Testis (tissue), 2 donors: ENCODE measurements at regions not wholly inside any gene's neighbourhood (a gene's known extent, or its start where the extent isn't known, plus 50 kb on each side); places are given as distances from the start of the nearest gene placed in this dataset.

Experiments
- DNase-seq: peaks from one replicate; pipeline ENCODE4 v3.0.0-alpha.2; 2019
- H3K27ac ChIP-seq, 2 donors: fragments of 200-600 bp; sonication (generic); one replicate each; pipeline ENCODE4 v1.5.1; 2019
- H3K27me3 ChIP-seq: fragments of 200-600 bp; sonication (generic); one replicate; pipeline ENCODE4 v1.5.1; 2019
- H3K36me3 ChIP-seq: fragments of 200-600 bp; sonication (generic); one replicate; pipeline ENCODE4 v1.5.1; 2017; ENCODE audit warnings: low read depth; ENCODE audit errors: missing control alignments
- H3K4me1 ChIP-seq: fragments of 200-600 bp; sonication (generic); one replicate; pipeline ENCODE4 v1.5.1; 2019
- H3K4me3 ChIP-seq, 2 donors: fragments of 200-600 bp; sonication (generic); one replicate each; pipeline ENCODE4 v1.5.1; 2017 to 2019
- H3K9me3 ChIP-seq: fragments of 200-600 bp; sonication (generic); one replicate; pipeline ENCODE4 v1.5.1; 2017
- POLR2A ChIP-seq: fragments of 450-650 bp; IDR thresholded peaks from one replicate; pipeline ENCODE4 v1.6.1; 2017; ENCODE audit warnings: antibody characterized with exemption, mild to moderate bottlenecking, moderate library complexity
- WGBS, 2 donors: methylation state at CpG; one replicate each; pipeline ENCODE4 v1.1.5; 2018; 5-methylcytosine and 5-hydroxymethylcytosine counted together
- intact Hi-C: fragments of 100-400 bp; cut with DNase I; formaldehyde crosslinking; loops from one replicate; pipeline ENCODE4 v1.15.1; 2023; ENCODE audit warnings: low total_unique reads
- TF ChIP-seq, protein P1 (sequence below), 3 experiments: fragments of 450-650 bp in 2 of 3; fragments of 200-600 bp in 1 of 3; sonication (generic) in 1 of 3; IDR thresholded peaks; one replicate each; pipeline ENCODE4 v1.5.1; 2016 to 2019; ENCODE audit warnings: antibody characterized with exemption in 3 of 3, mild to moderate bottlenecking in 2 of 3, moderate library complexity in 1 of 3

DNA sequence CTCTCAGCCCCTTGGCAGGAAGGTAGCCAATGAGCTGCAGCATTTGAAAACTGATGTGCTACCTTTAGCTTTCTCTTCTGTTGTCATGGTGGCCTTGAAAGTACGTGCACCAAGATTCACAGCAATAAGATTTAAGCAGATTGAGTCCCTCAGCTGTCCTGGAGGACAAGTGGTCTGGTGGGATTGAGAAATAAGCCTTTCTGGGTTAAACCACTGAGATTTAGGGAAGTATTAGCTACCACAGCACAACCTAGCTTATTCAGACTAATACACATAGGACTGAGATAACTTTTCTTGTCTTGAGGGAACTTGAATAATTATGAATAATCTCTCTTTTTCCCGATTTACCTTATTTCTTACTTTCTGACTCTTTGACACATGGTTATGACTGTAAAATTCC, 324.0 kb downstream of the PTEN start:
- intact Hi-C loops: no loop called here
- Histone ChIP-seq H3K27me3 (no peaks in the 10 kb centered on the region), H3K4me3 (no peak overlapping the region), H3K36me3 (no peaks in the 10 kb centered on the region), H3K4me1 (no peaks in the 10 kb centered on the region), H3K27ac (no peak overlapping the region), H3K9me3 (no peaks in the 10 kb centered on the region)
- WGBS, 2 donors: 63 to 67% methylated on average over 2 of the region's 2 CpGs
- DNase-seq: no peak
- TF ChIP-seq, protein P1, sequence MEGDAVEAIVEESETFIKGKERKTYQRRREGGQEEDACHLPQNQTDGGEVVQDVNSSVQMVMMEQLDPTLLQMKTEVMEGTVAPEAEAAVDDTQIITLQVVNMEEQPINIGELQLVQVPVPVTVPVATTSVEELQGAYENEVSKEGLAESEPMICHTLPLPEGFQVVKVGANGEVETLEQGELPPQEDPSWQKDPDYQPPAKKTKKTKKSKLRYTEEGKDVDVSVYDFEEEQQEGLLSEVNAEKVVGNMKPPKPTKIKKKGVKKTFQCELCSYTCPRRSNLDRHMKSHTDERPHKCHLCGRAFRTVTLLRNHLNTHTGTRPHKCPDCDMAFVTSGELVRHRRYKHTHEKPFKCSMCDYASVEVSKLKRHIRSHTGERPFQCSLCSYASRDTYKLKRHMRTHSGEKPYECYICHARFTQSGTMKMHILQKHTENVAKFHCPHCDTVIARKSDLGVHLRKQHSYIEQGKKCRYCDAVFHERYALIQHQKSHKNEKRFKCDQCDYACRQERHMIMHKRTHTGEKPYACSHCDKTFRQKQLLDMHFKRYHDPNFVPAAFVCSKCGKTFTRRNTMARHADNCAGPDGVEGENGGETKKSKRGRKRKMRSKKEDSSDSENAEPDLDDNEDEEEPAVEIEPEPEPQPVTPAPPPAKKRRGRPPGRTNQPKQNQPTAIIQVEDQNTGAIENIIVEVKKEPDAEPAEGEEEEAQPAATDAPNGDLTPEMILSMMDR (IDR thresholded peaks at IDR 0.05): no peak
- TF ChIP-seq POLR2A: no peak

DNA sequence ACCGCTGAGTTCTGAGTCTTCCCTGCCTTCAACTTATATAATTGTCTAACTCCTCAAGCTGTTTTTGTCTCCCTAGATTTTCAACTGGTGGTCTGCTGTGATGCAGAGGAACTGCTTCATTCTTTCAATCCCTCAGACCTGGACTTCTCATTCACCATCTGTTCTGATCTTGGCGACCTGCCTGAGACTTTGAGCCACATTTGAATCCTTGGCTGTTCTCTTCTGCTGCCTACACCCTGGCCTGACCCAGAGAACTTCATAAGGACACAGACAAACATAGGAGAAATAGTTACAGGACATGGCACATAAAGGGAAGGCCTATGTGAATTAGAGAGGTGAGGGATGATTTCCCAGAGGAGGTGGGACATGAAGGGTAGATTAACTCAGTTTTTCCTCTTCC, 326.7 kb downstream of the PTEN start:
- intact Hi-C loops: no loop called here
- Histone ChIP-seq H3K27ac (no peak overlapping the region), H3K4me1 (no peaks in the 10 kb centered on the region), H3K4me3 (no peak overlapping the region), H3K36me3 (no peaks in the 10 kb centered on the region), H3K9me3 (no peaks in the 10 kb centered on the region), H3K27me3 (no peaks in the 10 kb centered on the region)
- 87 to 90% methylated on average over 2 of the region's 2 CpGs for WGBS, 2 donors
- TF ChIP-seq, protein P1 (IDR thresholded peaks at IDR 0.05): no peak
- no peak for TF ChIP-seq POLR2A
- no peak for DNase-seq

DNA sequence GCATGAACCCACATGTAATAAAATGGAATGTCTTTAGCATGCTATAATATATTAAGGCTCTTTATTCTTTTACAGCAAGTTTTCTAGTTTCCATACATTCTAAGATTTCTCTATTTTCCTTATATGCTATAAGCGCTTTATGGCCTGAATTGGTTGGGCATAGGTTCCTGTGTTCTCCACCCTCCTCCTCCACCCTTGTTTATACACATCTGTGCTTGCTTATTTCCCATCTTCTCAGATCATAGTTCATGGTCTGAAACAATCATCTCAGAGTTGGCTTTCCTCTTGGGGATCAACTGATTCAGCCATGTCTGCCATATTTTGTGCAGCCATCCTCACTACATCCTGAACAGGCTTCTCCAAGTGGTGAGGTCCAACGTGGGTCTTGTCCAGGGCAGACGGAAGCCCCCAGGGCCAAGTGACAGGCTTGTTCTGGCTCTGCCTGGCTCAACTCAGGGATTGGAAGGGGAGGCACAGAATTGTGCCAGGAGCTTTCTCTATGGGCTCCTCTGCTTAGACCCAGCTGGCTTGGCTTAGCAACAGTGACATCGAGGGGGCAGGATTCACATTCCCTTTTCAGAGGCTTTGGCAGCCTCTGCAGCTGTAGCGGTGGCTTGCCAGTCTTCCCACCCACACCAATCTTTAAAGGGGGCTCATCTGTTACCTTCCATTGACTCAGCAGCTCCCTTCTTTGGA, 327.3 kb downstream of the PTEN start:
- Histone ChIP-seq H3K9me3 (no peaks in the 10 kb centered on the region), H3K4me1 (no peaks in the 10 kb centered on the region), H3K27ac (no peak overlapping the region), H3K27me3 (no peaks in the 10 kb centered on the region), H3K4me3 (no peak overlapping the region), H3K36me3 (no peaks in the 10 kb centered on the region)
- intact Hi-C loops: no loop called here
- no peak for DNase-seq
- 67 to 89% methylated on average over 5 of the region's 5 CpGs for WGBS, 2 donors
- TF ChIP-seq, protein P1 (IDR thresholded peaks at IDR 0.05): no peak
- TF ChIP-seq POLR2A: no peak

DNA sequence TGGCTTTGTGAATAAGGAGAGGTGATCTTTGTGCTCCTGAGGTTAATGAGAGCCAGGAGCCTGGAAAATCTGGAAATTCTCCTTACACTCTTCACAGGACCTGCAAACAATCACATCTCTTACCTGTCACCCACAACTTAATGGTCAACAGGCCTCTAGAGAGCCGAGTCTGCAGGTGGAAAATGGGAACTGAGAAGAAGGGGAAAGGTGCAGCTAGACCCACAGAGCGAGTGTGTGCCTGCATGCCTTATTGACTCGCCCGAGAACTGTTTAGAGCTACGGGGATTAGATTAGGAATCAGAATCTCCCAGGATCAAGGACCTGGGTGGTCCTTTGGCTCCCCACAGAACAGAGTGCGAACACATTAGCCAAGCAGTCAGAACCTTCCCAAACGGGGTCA, 329.6 kb downstream of the PTEN start:
- Histone ChIP-seq H3K9me3 (no peaks in the 10 kb centered on the region), H3K4me3 (no peak overlapping the region), H3K27ac (no peak overlapping the region), H3K36me3 (no peaks in the 10 kb centered on the region), H3K4me1 (no peaks in the 10 kb centered on the region), H3K27me3 (no peaks in the 10 kb centered on the region)
- 92 to 93% methylated on average over 7 of the region's 7 CpGs for WGBS, 2 donors
- TF ChIP-seq, protein P1 (IDR thresholded peaks at IDR 0.05): no peak
- no peak for TF ChIP-seq POLR2A
- intact Hi-C loops: no loop called here
- DNase-seq: no peak
